WTC11 (cell line): ENCODE measurements at regions not wholly inside any gene's neighbourhood (a gene's known extent, or its start where the extent isn't known, plus 50 kb on each side); places are given as distances from the start of the nearest gene placed in this dataset.

Experiments
- ATAC-seq: fragments of 200-7000 bp; cut with Tn5 transposase; 2 replicates; pipeline ENCODE4 v1.10.0; 2021; ENCODE audit warnings: mild to moderate bottlenecking, moderate library complexity
- CTCF ChIA-PET: fragments of 300-600 bp; sonication (Branson Sonifier 250); formaldehyde crosslinking; loops from one replicate; lab custom pipeline; 2021; ENCODE audit warnings: antibody characterized with exemption; lab: Charles Lee
- POLR2A ChIA-PET: fragments of 350-600 bp; sonication (Branson Sonifier 250); formaldehyde crosslinking; loops from one replicate; lab custom pipeline; 2021; ENCODE audit warnings: antibody characterized with exemption; lab: Charles Lee
- DNase-seq: peaks from one replicate; pipeline ENCODE4 v3.0.0; 2021; ENCODE audit warnings: low spot score
- H3K27ac Mint-ChIP-seq: 2 replicates; pipeline ENCODE4 v1.8.0; 2021; ENCODE audit warnings: mixed read lengths
- H3K27me3 Mint-ChIP-seq: 2 replicates; pipeline ENCODE4 v1.8.0; 2021; ENCODE audit warnings: low read depth, mild to moderate bottlenecking, moderate library complexity, mixed read lengths
- H3K36me3 Mint-ChIP-seq: 2 replicates; pipeline ENCODE4 v1.8.0; 2021; ENCODE audit warnings: mixed read lengths
- H3K4me1 Mint-ChIP-seq: 2 replicates; pipeline ENCODE4 v1.8.0; 2022; ENCODE audit warnings: mixed read lengths
- H3K4me3 Mint-ChIP-seq: 2 replicates; pipeline ENCODE4 v1.8.0; 2021; ENCODE audit warnings: mild to moderate bottlenecking, moderate library complexity, mixed read lengths
- H3K9me3 Mint-ChIP-seq: 2 replicates; pipeline ENCODE4 v1.8.0; 2021; ENCODE audit warnings: mixed read lengths
- JAZF1 ChIP-seq: fragments of 250-450 bp; sonication (Bioruptor Pico); IDR thresholded peaks from 2 replicates; pipeline ENCODE4 v1.9.0; 2021; ENCODE audit warnings: moderate library complexity, mild to moderate bottlenecking, inconsistent platforms
- TF ChIP-seq, protein P1 (sequence below): fragments of 250-450 bp; sonication (Bioruptor Pico); IDR thresholded peaks from 2 replicates; pipeline ENCODE4 v1.9.0; 2021; ENCODE audit warnings: mild to moderate bottlenecking

GRCh38 chr18:7168408-7168807 lies 50.8 kb upstream of the LAMA1 start:
- Mint-ChIP-seq H3K27me3 (no peaks in the 10 kb centered on the region), H3K27ac (no peak overlapping the region), H3K4me1 (peaks cover 10% of the 10 kb centered on the region), H3K9me3 (no peaks in the 10 kb centered on the region), H3K4me3 (no peak overlapping the region), H3K36me3 (no peaks in the 10 kb centered on the region)
- ATAC-seq (no peak), DNase-seq (no peak)
- ChIA-PET CTCF (interaction anchor here (1.3 to 2.1 kb wide), 2 partner anchors 9 to 130 kb away, joined by 10 to 14 read pairs; no protein-coding TSS in a partner anchor), POLR2A (interaction anchor here (0.6 kb wide), 1 partner anchor 18 kb away, joined by 4 read pairs; no protein-coding TSS in a partner anchor)
- TF ChIP-seq, protein P1, sequence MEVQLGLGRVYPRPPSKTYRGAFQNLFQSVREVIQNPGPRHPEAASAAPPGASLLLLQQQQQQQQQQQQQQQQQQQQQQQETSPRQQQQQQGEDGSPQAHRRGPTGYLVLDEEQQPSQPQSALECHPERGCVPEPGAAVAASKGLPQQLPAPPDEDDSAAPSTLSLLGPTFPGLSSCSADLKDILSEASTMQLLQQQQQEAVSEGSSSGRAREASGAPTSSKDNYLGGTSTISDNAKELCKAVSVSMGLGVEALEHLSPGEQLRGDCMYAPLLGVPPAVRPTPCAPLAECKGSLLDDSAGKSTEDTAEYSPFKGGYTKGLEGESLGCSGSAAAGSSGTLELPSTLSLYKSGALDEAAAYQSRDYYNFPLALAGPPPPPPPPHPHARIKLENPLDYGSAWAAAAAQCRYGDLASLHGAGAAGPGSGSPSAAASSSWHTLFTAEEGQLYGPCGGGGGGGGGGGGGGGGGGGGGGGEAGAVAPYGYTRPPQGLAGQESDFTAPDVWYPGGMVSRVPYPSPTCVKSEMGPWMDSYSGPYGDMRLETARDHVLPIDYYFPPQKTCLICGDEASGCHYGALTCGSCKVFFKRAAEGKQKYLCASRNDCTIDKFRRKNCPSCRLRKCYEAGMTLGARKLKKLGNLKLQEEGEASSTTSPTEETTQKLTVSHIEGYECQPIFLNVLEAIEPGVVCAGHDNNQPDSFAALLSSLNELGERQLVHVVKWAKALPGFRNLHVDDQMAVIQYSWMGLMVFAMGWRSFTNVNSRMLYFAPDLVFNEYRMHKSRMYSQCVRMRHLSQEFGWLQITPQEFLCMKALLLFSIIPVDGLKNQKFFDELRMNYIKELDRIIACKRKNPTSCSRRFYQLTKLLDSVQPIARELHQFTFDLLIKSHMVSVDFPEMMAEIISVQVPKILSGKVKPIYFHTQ (CRISPR knock-in tag) = no peak
- no peak for TF ChIP-seq JAZF1
